Stimulated activated naive CD8-positive, alpha-beta T cell treated with anti-CD3 and anti-CD28 coated beads, Interleukin-15, amount 100 ng/mL, for 72 hours (primary cell): ENCODE measurements at regions not wholly inside any gene's neighbourhood (a gene's known extent, or its start where the extent isn't known, plus 50 kb on each side); places are given as distances from the start of the nearest gene placed in this dataset.

Experiments
- ATAC-seq: fragments of 150-1000 bp; cut with Tn5 transposase; 2 replicates; pipeline ENCODE4 v1.10.0; 2021; ENCODE audit warnings: mild to moderate bottlenecking, moderate library complexity
- DNase-seq, 2 donors: peaks; one replicate each; pipeline ENCODE4 v3.0.0; 2021 to 2022
- H3K27ac Mint-ChIP-seq, 2 donors: one replicate each; pipeline ENCODE4 v1.8.0; 2022; ENCODE audit warnings: mild to moderate bottlenecking in 2 of 2, mixed read lengths in 2 of 2, moderate library complexity in 2 of 2
- H3K27me3 Mint-ChIP-seq: one replicate; pipeline ENCODE4 v1.8.0; 2022; ENCODE audit warnings: mixed read lengths
- H3K4me1 Mint-ChIP-seq: one replicate; pipeline ENCODE4 v1.8.0; 2022; ENCODE audit warnings: mild to moderate bottlenecking, mixed read lengths
- H3K4me3 Mint-ChIP-seq, 2 donors: one replicate each; pipeline ENCODE4 v1.8.0; 2022; ENCODE audit warnings: mild to moderate bottlenecking in 2 of 2, mixed read lengths in 2 of 2, moderate library complexity in 1 of 2
- H3K9me3 Mint-ChIP-seq, 2 donors: one replicate each; pipeline ENCODE4 v1.8.0; 2022; ENCODE audit warnings: mixed read lengths in 2 of 2

- Mint-ChIP-seq H3K27me3 (no peaks in the 10 kb centered on the region), H3K4me3 (no peak overlapping the region), H3K9me3 (peaks cover 0 to 3% of the 10 kb centered on the region in 2 donors), H3K4me1 (no peaks in the 10 kb centered on the region), H3K27ac (no peak overlapping the region)
- DNase-seq: no peak
- ATAC-seq: no peak
These were observed 329.0 kb downstream of the STIM2 start for GRCh38 chr4:27189683-27190082.

DNA sequence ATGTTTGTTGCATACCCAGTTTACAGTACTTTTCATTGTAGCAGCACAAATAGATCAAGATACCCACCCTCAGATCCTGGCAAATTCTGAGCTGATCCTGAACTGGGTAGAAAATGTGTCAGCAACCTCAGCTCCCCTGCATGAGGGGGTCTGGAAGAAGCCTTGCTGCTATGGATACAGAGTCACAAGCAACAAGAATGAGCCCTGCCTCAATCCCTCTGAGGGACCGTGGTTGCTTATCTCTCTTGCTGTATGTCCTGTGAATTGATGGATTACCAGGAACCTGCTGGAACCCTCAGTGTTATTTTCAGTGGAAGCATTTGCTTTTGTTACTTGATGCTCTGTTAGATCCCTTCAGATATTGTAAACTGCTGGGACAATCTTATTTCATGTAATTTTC, 331.0 kb downstream of the STIM2 start:
- ATAC-seq (no peak), DNase-seq (no peak)
- Mint-ChIP-seq H3K9me3 (peaks cover 0 to 5% of the 10 kb centered on the region in 2 donors), H3K27ac (no peak overlapping the region), H3K4me1 (no peaks in the 10 kb centered on the region), H3K27me3 (no peaks in the 10 kb centered on the region), H3K4me3 (no peak overlapping the region)

GRCh38 chr4:27194599-27195176, 334.0 kb downstream of the STIM2 start:
- Mint-ChIP-seq H3K9me3 (peaks cover 0 to 5% of the 10 kb centered on the region in 2 donors), H3K4me3 (no peak overlapping the region)
- ATAC-seq: no peak

GRCh38 chr4:27198246-27198645, 337.6 kb downstream of the STIM2 start:
- DNase-seq (no peak), ATAC-seq (no peak)
- H3K9me3 Mint-ChIP-seq: peaks cover 5 to 6% of the 10 kb centered on the region in 2 donors
- no peak overlapping the region for H3K27ac Mint-ChIP-seq
- H3K27me3 Mint-ChIP-seq: no peaks in the 10 kb centered on the region
- H3K4me3 Mint-ChIP-seq: no peak overlapping the region
- no peaks in the 10 kb centered on the region for H3K4me1 Mint-ChIP-seq

More at GRCh38 chr4:27194599-27195176, 334.0 kb downstream of the STIM2 start:
- no peaks in the 10 kb centered on the region for H3K27me3 Mint-ChIP-seq
- H3K4me1 Mint-ChIP-seq: no peaks in the 10 kb centered on the region
- no peak overlapping the region for H3K27ac Mint-ChIP-seq
- DNase-seq: no peak

DNA sequence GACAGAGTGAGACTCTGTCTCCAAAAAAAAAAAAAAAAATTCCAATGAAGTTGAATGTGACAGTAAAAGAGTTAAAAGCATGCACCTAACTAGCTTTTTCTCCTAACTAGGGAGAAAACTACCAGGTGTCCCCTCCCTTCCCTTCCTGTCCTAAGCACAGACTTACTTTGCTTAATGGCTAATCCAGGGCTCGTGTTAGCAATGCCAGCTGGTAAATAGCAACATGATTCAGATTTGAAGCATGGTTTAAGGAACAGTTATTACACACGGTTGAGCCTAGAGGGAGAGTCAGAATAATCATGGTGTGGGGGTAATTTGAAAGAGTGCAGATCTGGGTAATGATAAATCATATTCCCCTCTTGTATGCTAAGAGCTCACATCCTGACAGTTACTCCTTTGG, 338.3 kb downstream of the STIM2 start:
- Mint-ChIP-seq H3K27ac (no peak overlapping the region), H3K27me3 (no peaks in the 10 kb centered on the region), H3K4me1 (no peaks in the 10 kb centered on the region), H3K9me3 (peaks cover 5 to 7% of the 10 kb centered on the region in 2 donors), H3K4me3 (no peak overlapping the region)
- no peak for DNase-seq
- no peak for ATAC-seq

- no peak overlapping the region for H3K4me3 Mint-ChIP-seq
- no peaks in the 10 kb centered on the region for H3K4me1 Mint-ChIP-seq
- H3K9me3 Mint-ChIP-seq: peaks cover 0 to 15% of the 10 kb centered on the region in 2 donors
- no peaks in the 10 kb centered on the region for H3K27me3 Mint-ChIP-seq
- DNase-seq (no peak), ATAC-seq (no peak)
- H3K27ac Mint-ChIP-seq: no peak overlapping the region
These were observed 345.4 kb downstream of the STIM2 start for GRCh38 chr4:27206009-27206408.

- no peaks in the 10 kb centered on the region for H3K27me3 Mint-ChIP-seq
- no peak overlapping the region for H3K4me3 Mint-ChIP-seq
- H3K4me1 Mint-ChIP-seq: no peaks in the 10 kb centered on the region
- ATAC-seq (no peak), DNase-seq (no peak)
- peaks cover 0 to 8% of the 10 kb centered on the region in 2 donors for H3K9me3 Mint-ChIP-seq
- H3K27ac Mint-ChIP-seq: no peak overlapping the region
These were observed 350.3 kb downstream of the STIM2 start for GRCh38 chr4:27210956-27211355.

DNA sequence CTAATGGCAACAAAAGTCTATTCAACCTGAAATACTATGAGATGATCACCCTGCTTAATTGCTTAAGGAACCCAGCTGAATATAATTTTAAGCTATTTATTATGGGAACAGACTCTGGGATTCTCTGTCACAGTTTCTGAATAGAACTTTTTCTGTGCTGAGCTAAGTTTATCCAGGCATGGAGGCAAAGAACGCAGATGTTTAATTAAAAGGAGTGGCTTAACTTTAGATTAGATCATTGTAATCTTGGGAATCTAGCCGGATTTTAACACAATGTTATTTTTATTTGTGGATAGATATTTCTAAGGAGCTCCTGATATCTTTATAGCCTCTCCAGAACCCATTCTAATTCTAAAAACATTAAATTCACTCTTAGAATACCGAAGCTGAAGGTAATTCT, 353.4 kb downstream of the STIM2 start:
- DNase-seq (no peak), ATAC-seq (no peak)
- Mint-ChIP-seq H3K27me3 (no peaks in the 10 kb centered on the region), H3K4me3 (no peak overlapping the region), H3K27ac (no peak overlapping the region), H3K9me3 (peaks cover 0 to 8% of the 10 kb centered on the region in 2 donors), H3K4me1 (no peaks in the 10 kb centered on the region)

DNA sequence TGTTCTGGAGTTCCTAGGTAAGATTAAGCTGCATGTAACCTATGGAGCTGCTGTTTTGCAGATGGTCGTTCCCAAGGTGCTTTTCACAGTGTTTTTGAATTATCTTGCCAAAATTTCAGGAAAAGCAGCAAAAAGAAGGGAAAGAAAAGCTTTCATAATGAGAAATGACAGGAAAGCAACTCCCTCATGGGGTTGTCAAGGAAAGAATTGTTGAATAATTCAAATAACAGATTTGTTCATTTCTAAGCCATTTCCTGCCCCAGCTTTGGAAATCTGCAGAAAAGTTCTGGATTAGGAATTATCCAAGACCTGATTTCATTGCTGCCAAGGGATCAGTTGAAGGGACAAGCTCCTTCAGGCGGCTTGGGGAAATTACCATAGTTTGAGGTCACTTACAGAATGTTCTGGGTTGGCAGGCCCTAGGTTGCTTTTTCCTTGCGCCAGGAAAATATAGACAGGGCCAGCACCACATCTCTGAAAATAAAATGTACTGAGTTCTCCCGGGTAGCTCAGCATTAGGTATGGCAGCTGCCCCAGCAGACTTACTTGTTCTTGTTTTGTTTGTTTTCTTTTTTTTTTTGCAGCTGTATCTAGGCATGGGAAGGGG, 354.7 kb downstream of the STIM2 start:
- Mint-ChIP-seq H3K27ac (no peak overlapping the region), H3K4me3 (no peak overlapping the region), H3K4me1 (no peaks in the 10 kb centered on the region), H3K27me3 (no peaks in the 10 kb centered on the region), H3K9me3 (no peaks in the 10 kb centered on the region)
- ATAC-seq: no peak
- no peak for DNase-seq

- peaks cover 3% of the 10 kb centered on the region for H3K27me3 Mint-ChIP-seq
- ATAC-seq: no peak
- no peak overlapping the region for H3K27ac Mint-ChIP-seq
- H3K9me3 Mint-ChIP-seq: no peaks in the 10 kb centered on the region
- H3K4me1 Mint-ChIP-seq: no peaks in the 10 kb centered on the region
- H3K4me3 Mint-ChIP-seq: no peak overlapping the region
- DNase-seq: no peak
These were observed 356.7 kb downstream of the STIM2 start for GRCh38 chr4:27217261-27217769.

- H3K4me3 Mint-ChIP-seq: no peak overlapping the region
- H3K27ac Mint-ChIP-seq: no peak overlapping the region
- ATAC-seq (no peak), DNase-seq (no peak)
- no peaks in the 10 kb centered on the region for H3K4me1 Mint-ChIP-seq
- no peaks in the 10 kb centered on the region for H3K9me3 Mint-ChIP-seq
- peaks cover 8% of the 10 kb centered on the region for H3K27me3 Mint-ChIP-seq
These were observed 357.4 kb downstream of the STIM2 start for GRCh38 chr4:27218013-27218412.

DNA sequence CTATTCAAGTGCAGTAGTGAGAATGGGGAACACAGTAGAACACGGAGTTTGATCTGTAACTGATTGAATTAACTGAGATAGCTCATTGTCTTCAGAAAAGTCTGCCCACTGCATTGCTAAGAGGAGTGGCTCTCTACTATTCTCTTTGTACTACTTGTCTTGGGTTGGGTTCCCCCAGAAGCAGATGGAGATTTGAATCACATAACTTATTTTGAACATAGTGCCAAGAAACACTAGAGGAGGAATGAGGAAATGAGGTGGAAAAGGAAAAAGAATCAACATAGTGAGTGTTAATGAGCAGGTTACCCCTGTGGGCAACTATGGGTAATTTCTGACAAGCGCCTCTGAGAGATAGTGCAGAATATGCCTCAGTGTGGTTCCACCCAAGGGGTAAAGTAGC, 362.7 kb downstream of the STIM2 start:
- DNase-seq (no peak), ATAC-seq (no peak)
- H3K4me1 Mint-ChIP-seq: no peaks in the 10 kb centered on the region
- H3K9me3 Mint-ChIP-seq: no peaks in the 10 kb centered on the region
- no peak overlapping the region for H3K4me3 Mint-ChIP-seq
- H3K27me3 Mint-ChIP-seq: peaks cover 8% of the 10 kb centered on the region
- no peak overlapping the region for H3K27ac Mint-ChIP-seq

- no peak for DNase-seq
- ATAC-seq: no peak
- Mint-ChIP-seq H3K27me3 (no peaks in the 10 kb centered on the region), H3K9me3 (peaks cover 0 to 9% of the 10 kb centered on the region in 2 donors), H3K4me3 (no peak overlapping the region), H3K4me1 (no peaks in the 10 kb centered on the region), H3K27ac (no peak overlapping the region)
These were observed 372.9 kb downstream of the STIM2 start for GRCh38 chr4:27233531-27233930.

- Mint-ChIP-seq H3K27ac (no peak overlapping the region), H3K27me3 (no peaks in the 10 kb centered on the region), H3K4me3 (no peak overlapping the region), H3K9me3 (peaks cover 0 to 9% of the 10 kb centered on the region in 2 donors), H3K4me1 (no peaks in the 10 kb centered on the region)
- DNase-seq (no peak), ATAC-seq (no peak)
These were observed 373.8 kb downstream of the STIM2 start for GRCh38 chr4:27234306-27234899.

DNA sequence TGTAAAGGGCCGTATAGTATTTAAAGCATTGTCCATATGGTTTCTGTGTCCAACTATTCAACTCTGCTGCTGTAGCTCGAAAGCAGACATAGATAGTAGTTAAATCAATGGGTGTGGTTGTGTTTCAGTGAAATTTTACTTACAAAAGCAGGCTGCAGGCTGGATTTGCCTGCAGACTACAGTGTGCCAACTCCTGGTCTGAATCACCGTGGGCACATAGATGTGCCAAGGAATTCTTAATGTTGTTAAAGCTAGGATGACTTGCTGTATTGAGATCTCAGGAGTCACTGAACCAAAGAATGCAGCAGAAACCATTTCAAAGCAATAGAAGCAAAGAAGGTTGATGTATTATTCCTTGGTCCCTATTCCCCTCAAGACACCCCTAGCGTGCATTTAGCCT, 379.0 kb downstream of the STIM2 start:
- ATAC-seq: no peak

GRCh38 chr4:27242217-27242616, 381.6 kb downstream of the STIM2 start:
- Mint-ChIP-seq H3K27me3 (no peaks in the 10 kb centered on the region), H3K4me1 (no peaks in the 10 kb centered on the region), H3K9me3 (no peaks in the 10 kb centered on the region), H3K27ac (no peak overlapping the region), H3K4me3 (no peak overlapping the region)
- ATAC-seq (no peak), DNase-seq (no peak)

More for the DNA sequence above, 379.0 kb downstream of the STIM2 start:
- H3K4me3 Mint-ChIP-seq: no peak overlapping the region
- H3K4me1 Mint-ChIP-seq: no peaks in the 10 kb centered on the region
- H3K27me3 Mint-ChIP-seq: no peaks in the 10 kb centered on the region
- H3K27ac Mint-ChIP-seq: no peak overlapping the region
- no peak for DNase-seq
- peaks cover 0 to 5% of the 10 kb centered on the region in 2 donors for H3K9me3 Mint-ChIP-seq
